ENCODE measurements at regions not wholly inside any gene's neighbourhood (a gene's known extent, or its start where the extent isn't known, plus 50 kb on each side); places are given as distances from the start of the nearest gene placed in this dataset.

GRCh38 chr1:222931023-222931422, 116.2 kb downstream of the DISP1 start:
- no peak overlapping the region for H3K27ac ChIP-seq
- ATAC-seq (no peak), DNase-seq (no peak)
- no peaks in the 10 kb centered on the region for H3K27me3 ChIP-seq
- whole genome bisulfite sequencing (ENCODE audit: insufficient coverage, low coverage, low lambda C conversion rate, missing lambda C conversion rate) = 80% methylated on average over 1 of the region's 1 CpG
- no peaks in the 10 kb centered on the region for H3K36me3 ChIP-seq
- H3K4me1 ChIP-seq = peaks cover 0 to 15% (median 2%) of the 10 kb centered on the region in 4 donors
- H3K9me3 ChIP-seq = no peaks in the 10 kb centered on the region
- intact Hi-C loops (cut with DNase I) = no loop called here
- TF ChIP-seq POLR2A (IDR thresholded peaks at IDR 0.05) = no peak
- TF ChIP-seq CTCF (IDR thresholded peaks at IDR 0.05) = no peak
- no peak overlapping the region for H3K4me3 ChIP-seq

- 73% methylated on average over 2 of the region's 2 CpGs for WGBS (ENCODE audit: insufficient coverage, low coverage, low lambda C conversion rate, missing lambda C conversion rate)
- H3K9me3 ChIP-seq = no peaks in the 10 kb centered on the region
- intact Hi-C loops (cut with DNase I) = no loop called here
- H3K36me3 ChIP-seq = no peaks in the 10 kb centered on the region
- ATAC-seq (no peak), DNase-seq (no peak)
- TF ChIP-seq POLR2A (IDR thresholded peaks at IDR 0.05) (no peak), CTCF (IDR thresholded peaks at IDR 0.05) (no peak)
- no peak overlapping the region for H3K4me3 ChIP-seq
- H3K4me1 ChIP-seq = peaks cover 0 to 8% (median under 1%) of the 10 kb centered on the region in 4 donors
- no peaks in the 10 kb centered on the region for H3K27me3 ChIP-seq
- H3K27ac ChIP-seq = no peak overlapping the region
Observed at GRCh38 chr1:222933273-222933672, 118.4 kb downstream of the DISP1 start.

- no peak overlapping the region for H3K4me3 ChIP-seq
- H3K27ac ChIP-seq = no peak overlapping the region
- WGBS (ENCODE audit: insufficient coverage, low coverage, low lambda C conversion rate, missing lambda C conversion rate) = 94% methylated on average over 3 of the region's 3 CpGs
- no peak for TF ChIP-seq CTCF (IDR thresholded peaks at IDR 0.05)
- TF ChIP-seq POLR2A (IDR thresholded peaks at IDR 0.05) = no peak
- no peaks in the 10 kb centered on the region for H3K27me3 ChIP-seq
- no peaks in the 10 kb centered on the region for H3K36me3 ChIP-seq
- intact Hi-C loops (cut with DNase I) = no loop called here
- DNase-seq (no peak), ATAC-seq (no peak)
- no peaks in the 10 kb centered on the region for H3K4me1 ChIP-seq
- H3K9me3 ChIP-seq = no peaks in the 10 kb centered on the region
Observed at GRCh38 chr1:222935239-222935900, 120.5 kb downstream of the DISP1 start.

- Histone ChIP-seq H3K4me3 (no peak overlapping the region), H3K9me3 (no peaks in the 10 kb centered on the region), H3K36me3 (no peaks in the 10 kb centered on the region), H3K4me1 (no peaks in the 10 kb centered on the region), H3K27me3 (no peaks in the 10 kb centered on the region), H3K27ac (no peak overlapping the region)
- TF ChIP-seq CTCF (IDR thresholded peaks at IDR 0.05) (no peak), POLR2A (IDR thresholded peaks at IDR 0.05) (no peak)
- 93% methylated on average over 2 of the region's 2 CpGs for WGBS (ENCODE audit: insufficient coverage, low coverage, low lambda C conversion rate, missing lambda C conversion rate)
- ATAC-seq = no peak
- no peak for DNase-seq
- intact Hi-C loops (cut with DNase I) = no loop called here
Observed at GRCh38 chr1:222936042-222936441, 121.2 kb downstream of the DISP1 start.

Measured in right lobe of liver (tissue), 6 donors.